WTC11 (cell line): ENCODE measurements at regions not wholly inside any gene's neighbourhood (a gene's known extent, or its start where the extent isn't known, plus 50 kb on each side); places are given as distances from the start of the nearest gene placed in this dataset.

Experiments
- ATAC-seq: fragments of 200-7000 bp; cut with Tn5 transposase; 2 replicates; pipeline ENCODE4 v1.10.0; 2021; ENCODE audit warnings: mild to moderate bottlenecking, moderate library complexity
- CTCF ChIA-PET: fragments of 300-600 bp; sonication (Branson Sonifier 250); formaldehyde crosslinking; loops from one replicate; lab custom pipeline; 2021; ENCODE audit warnings: antibody characterized with exemption; lab: Charles Lee
- POLR2A ChIA-PET: fragments of 350-600 bp; sonication (Branson Sonifier 250); formaldehyde crosslinking; loops from one replicate; lab custom pipeline; 2021; ENCODE audit warnings: antibody characterized with exemption; lab: Charles Lee
- DNase-seq: peaks from one replicate; pipeline ENCODE4 v3.0.0; 2021; ENCODE audit warnings: low spot score
- H3K27ac Mint-ChIP-seq: 2 replicates; pipeline ENCODE4 v1.8.0; 2021; ENCODE audit warnings: mixed read lengths
- H3K27me3 Mint-ChIP-seq: 2 replicates; pipeline ENCODE4 v1.8.0; 2021; ENCODE audit warnings: low read depth, mild to moderate bottlenecking, moderate library complexity, mixed read lengths
- H3K36me3 Mint-ChIP-seq: 2 replicates; pipeline ENCODE4 v1.8.0; 2021; ENCODE audit warnings: mixed read lengths
- H3K4me1 Mint-ChIP-seq: 2 replicates; pipeline ENCODE4 v1.8.0; 2022; ENCODE audit warnings: mixed read lengths
- H3K4me3 Mint-ChIP-seq: 2 replicates; pipeline ENCODE4 v1.8.0; 2021; ENCODE audit warnings: mild to moderate bottlenecking, moderate library complexity, mixed read lengths
- H3K9me3 Mint-ChIP-seq: 2 replicates; pipeline ENCODE4 v1.8.0; 2021; ENCODE audit warnings: mixed read lengths
- CBFB ChIP-seq: sonication (generic); formaldehyde crosslinking; IDR thresholded peaks from 2 replicates; pipeline ENCODE4 v1.8.1; 2022; ENCODE audit warnings: mild to moderate bottlenecking, low read depth, missing genetic modification reagents
- CREB1 ChIP-seq: sonication (generic); formaldehyde crosslinking; IDR thresholded peaks from 2 replicates; pipeline ENCODE4 v1.8.0; 2023; ENCODE audit warnings: mild to moderate bottlenecking, missing genetic modification reagents
- ELF4 ChIP-seq: sonication (generic); formaldehyde crosslinking; IDR thresholded peaks from 2 replicates; pipeline ENCODE4 v1.8.1; 2022; ENCODE audit warnings: low read depth, mild to moderate bottlenecking, moderate library complexity, missing genetic modification reagents
- FOXP1 ChIP-seq: sonication (generic); formaldehyde crosslinking; IDR thresholded peaks from 2 replicates; pipeline ENCODE4 v1.8.0; 2022; ENCODE audit warnings: missing genetic modification reagents, mild to moderate bottlenecking, moderate library complexity, borderline replicate concordance
- GTF2I ChIP-seq: fragments of 250-450 bp; sonication (Bioruptor Pico); conservative IDR thresholded peaks from 2 replicates; pipeline ENCODE4 v1.4.0; 2021; ENCODE audit warnings: mild to moderate bottlenecking
- MXD4 ChIP-seq: fragments of 250-450 bp; sonication (Bioruptor Pico); IDR thresholded peaks from 2 replicates; pipeline ENCODE4 v1.8.0; 2021; ENCODE audit warnings: mild to moderate bottlenecking, moderate library complexity, borderline replicate concordance
- MYBL2 ChIP-seq: sonication (generic); formaldehyde crosslinking; IDR thresholded peaks from 2 replicates; pipeline ENCODE4 v1.8.1; 2023; ENCODE audit warnings: mild to moderate bottlenecking, moderate library complexity, missing genetic modification reagents
- NFYB ChIP-seq: sonication (generic); formaldehyde crosslinking; conservative IDR thresholded peaks from 2 replicates; pipeline ENCODE4 v1.8.0; 2022; ENCODE audit warnings: low read depth, missing genetic modification reagents
- PRRX2 ChIP-seq: fragments of 250-450 bp; sonication (Bioruptor Pico); IDR thresholded peaks from 2 replicates; pipeline ENCODE4 v1.8.0; 2021; ENCODE audit warnings: mild to moderate bottlenecking
- SMAD3 ChIP-seq: sonication (generic); formaldehyde crosslinking; IDR thresholded peaks from 2 replicates; pipeline ENCODE4 v1.8.0; 2022; ENCODE audit warnings: missing genetic modification reagents, mild to moderate bottlenecking, borderline replicate concordance
- SP1 ChIP-seq: sonication (generic); formaldehyde crosslinking; conservative IDR thresholded peaks from 2 replicates; pipeline ENCODE4 v1.8.1; 2022; ENCODE audit warnings: missing genetic modification reagents
- TP53 ChIP-seq: sonication (generic); formaldehyde crosslinking; IDR thresholded peaks from 2 replicates; pipeline ENCODE4 v1.8.1; 2023; ENCODE audit warnings: mild to moderate bottlenecking, missing genetic modification reagents
- ZBTB21 ChIP-seq: sonication (generic); formaldehyde crosslinking; IDR thresholded peaks from 2 replicates; pipeline ENCODE4 v1.8.1; 2023; ENCODE audit warnings: mild to moderate bottlenecking, missing genetic modification reagents, borderline replicate concordance
- ZNF121 ChIP-seq: sonication (generic); formaldehyde crosslinking; IDR thresholded peaks from 2 replicates; pipeline ENCODE4 v1.8.0; 2023; ENCODE audit warnings: missing genetic modification reagents
- ZNF219 ChIP-seq: sonication (generic); formaldehyde crosslinking; IDR thresholded peaks from 2 replicates; pipeline ENCODE4 v1.8.0; 2023; ENCODE audit warnings: missing genetic modification reagents, mild to moderate bottlenecking, borderline replicate concordance
- ZNF232 ChIP-seq: sonication (generic); formaldehyde crosslinking; IDR thresholded peaks from 2 replicates; pipeline ENCODE4 v1.8.0; 2022; ENCODE audit warnings: mild to moderate bottlenecking, missing genetic modification reagents
- ZNF671 ChIP-seq: fragments of 250-450 bp; sonication (Bioruptor Pico); IDR thresholded peaks from 2 replicates; pipeline ENCODE4 v1.8.0; 2021; ENCODE audit warnings: mild to moderate bottlenecking
- TF ChIP-seq, protein P1 (sequence below): fragments of 250-450 bp; sonication (Bioruptor Pico); IDR thresholded peaks from 2 replicates; pipeline ENCODE4 v1.9.0; 2021; ENCODE audit warnings: mild to moderate bottlenecking
- TF ChIP-seq, protein P2 (sequence below): sonication (generic); formaldehyde crosslinking; IDR thresholded peaks from 2 replicates; pipeline ENCODE4 v1.8.0; 2023; ENCODE audit warnings: missing genetic modification reagents
- TF ChIP-seq, protein P3 (sequence below): fragments of 250-450 bp; sonication (Bioruptor Pico); IDR thresholded peaks from 2 replicates; pipeline ENCODE4 v1.9.0; 2021; ENCODE audit warnings: mild to moderate bottlenecking
- TF ChIP-seq, protein P4 (sequence below): sonication (generic); formaldehyde crosslinking; IDR thresholded peaks from 2 replicates; pipeline ENCODE4 v1.8.0; 2022; ENCODE audit warnings: mild to moderate bottlenecking, missing genetic modification reagents
- TF ChIP-seq, protein P5 (sequence below): sonication (generic); formaldehyde crosslinking; IDR thresholded peaks from 2 replicates; pipeline ENCODE4 v1.8.1; 2023; ENCODE audit warnings: mild to moderate bottlenecking, missing genetic modification reagents, moderate library complexity
- TF ChIP-seq, protein P6 (sequence below): fragments of 250-450 bp; sonication (Bioruptor Pico); IDR thresholded peaks from 2 replicates; pipeline ENCODE4 v1.8.0; 2021; ENCODE audit warnings: mild to moderate bottlenecking
- TF ChIP-seq, protein P7 (sequence below): sonication (generic); formaldehyde crosslinking; IDR thresholded peaks from 2 replicates; pipeline ENCODE4 v1.8.1; 2023; ENCODE audit warnings: mild to moderate bottlenecking, missing genetic modification reagents
- TF ChIP-seq, protein P8 (sequence below): sonication (generic); formaldehyde crosslinking; conservative IDR thresholded peaks from 2 replicates; pipeline ENCODE4 v1.8.1; 2023; ENCODE audit warnings: mild to moderate bottlenecking, low read depth, missing genetic modification reagents, moderate library complexity

DNA sequence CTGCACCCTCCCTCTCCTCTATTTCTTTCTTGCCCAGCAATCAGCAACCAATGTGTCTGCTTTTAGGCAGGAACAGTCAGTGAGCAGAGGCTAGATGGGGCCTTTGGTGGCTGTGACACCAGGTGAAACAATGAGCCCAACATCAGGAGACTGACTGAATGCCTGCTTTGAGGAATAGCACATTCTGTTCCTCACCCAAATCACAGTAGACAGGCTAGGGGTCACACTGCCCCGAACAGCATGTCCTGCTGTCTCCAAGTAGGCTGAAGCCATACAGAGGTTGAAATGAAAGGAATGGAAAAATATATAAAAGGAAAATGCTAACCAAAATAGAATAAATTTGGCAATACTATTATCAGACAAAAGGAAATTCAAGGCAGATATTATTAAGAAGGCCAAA lies 122.5 kb upstream of the GDNF start:
- CTCF ChIA-PET = no interaction called here
- Mint-ChIP-seq H3K4me3 (no peak overlapping the region), H3K9me3 (peaks cover 36% of the 10 kb centered on the region), H3K27ac (no peak overlapping the region), H3K4me1 (no peaks in the 10 kb centered on the region), H3K36me3 (peaks cover 33% of the 10 kb centered on the region), H3K27me3 (peaks cover 2% of the 10 kb centered on the region; the same call in 1 of the 2 replicates)
- ATAC-seq = no peak
- POLR2A ChIA-PET = no interaction called here
- TF ChIP-seq, protein P1, sequence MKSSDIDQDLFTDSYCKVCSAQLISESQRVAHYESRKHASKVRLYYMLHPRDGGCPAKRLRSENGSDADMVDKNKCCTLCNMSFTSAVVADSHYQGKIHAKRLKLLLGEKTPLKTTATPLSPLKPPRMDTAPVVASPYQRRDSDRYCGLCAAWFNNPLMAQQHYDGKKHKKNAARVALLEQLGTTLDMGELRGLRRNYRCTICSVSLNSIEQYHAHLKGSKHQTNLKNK = no peak
- TF ChIP-seq, protein P2, sequence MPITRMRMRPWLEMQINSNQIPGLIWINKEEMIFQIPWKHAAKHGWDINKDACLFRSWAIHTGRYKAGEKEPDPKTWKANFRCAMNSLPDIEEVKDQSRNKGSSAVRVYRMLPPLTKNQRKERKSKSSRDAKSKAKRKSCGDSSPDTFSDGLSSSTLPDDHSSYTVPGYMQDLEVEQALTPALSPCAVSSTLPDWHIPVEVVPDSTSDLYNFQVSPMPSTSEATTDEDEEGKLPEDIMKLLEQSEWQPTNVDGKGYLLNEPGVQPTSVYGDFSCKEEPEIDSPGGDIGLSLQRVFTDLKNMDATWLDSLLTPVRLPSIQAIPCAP (CRISPR knock-in tag) = no peak
- TF ChIP-seq, protein P3, sequence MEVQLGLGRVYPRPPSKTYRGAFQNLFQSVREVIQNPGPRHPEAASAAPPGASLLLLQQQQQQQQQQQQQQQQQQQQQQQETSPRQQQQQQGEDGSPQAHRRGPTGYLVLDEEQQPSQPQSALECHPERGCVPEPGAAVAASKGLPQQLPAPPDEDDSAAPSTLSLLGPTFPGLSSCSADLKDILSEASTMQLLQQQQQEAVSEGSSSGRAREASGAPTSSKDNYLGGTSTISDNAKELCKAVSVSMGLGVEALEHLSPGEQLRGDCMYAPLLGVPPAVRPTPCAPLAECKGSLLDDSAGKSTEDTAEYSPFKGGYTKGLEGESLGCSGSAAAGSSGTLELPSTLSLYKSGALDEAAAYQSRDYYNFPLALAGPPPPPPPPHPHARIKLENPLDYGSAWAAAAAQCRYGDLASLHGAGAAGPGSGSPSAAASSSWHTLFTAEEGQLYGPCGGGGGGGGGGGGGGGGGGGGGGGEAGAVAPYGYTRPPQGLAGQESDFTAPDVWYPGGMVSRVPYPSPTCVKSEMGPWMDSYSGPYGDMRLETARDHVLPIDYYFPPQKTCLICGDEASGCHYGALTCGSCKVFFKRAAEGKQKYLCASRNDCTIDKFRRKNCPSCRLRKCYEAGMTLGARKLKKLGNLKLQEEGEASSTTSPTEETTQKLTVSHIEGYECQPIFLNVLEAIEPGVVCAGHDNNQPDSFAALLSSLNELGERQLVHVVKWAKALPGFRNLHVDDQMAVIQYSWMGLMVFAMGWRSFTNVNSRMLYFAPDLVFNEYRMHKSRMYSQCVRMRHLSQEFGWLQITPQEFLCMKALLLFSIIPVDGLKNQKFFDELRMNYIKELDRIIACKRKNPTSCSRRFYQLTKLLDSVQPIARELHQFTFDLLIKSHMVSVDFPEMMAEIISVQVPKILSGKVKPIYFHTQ (CRISPR knock-in tag) = no peak
- TF ChIP-seq SP1 (CRISPR knock-in tag) = no peak
- no peak for TF ChIP-seq MXD4 (CRISPR knock-in tag)
- no peak for TF ChIP-seq ZNF671 (CRISPR knock-in tag)
- TF ChIP-seq, protein P4, sequence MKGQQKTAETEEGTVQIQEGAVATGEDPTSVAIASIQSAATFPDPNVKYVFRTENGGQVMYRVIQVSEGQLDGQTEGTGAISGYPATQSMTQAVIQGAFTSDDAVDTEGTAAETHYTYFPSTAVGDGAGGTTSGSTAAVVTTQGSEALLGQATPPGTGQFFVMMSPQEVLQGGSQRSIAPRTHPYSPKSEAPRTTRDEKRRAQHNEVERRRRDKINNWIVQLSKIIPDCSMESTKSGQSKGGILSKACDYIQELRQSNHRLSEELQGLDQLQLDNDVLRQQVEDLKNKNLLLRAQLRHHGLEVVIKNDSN (CRISPR knock-in tag) = no peak
- TF ChIP-seq CBFB (CRISPR knock-in tag) = no peak
- no peak for TF ChIP-seq TP53 (CRISPR knock-in tag)
- no peak for TF ChIP-seq FOXP1 (CRISPR knock-in tag)
- no peak for TF ChIP-seq NFYB (CRISPR knock-in tag)
- TF ChIP-seq SMAD3 (CRISPR knock-in tag) = no peak
- no peak for TF ChIP-seq ELF4 (CRISPR knock-in tag)
- TF ChIP-seq, protein P5, sequence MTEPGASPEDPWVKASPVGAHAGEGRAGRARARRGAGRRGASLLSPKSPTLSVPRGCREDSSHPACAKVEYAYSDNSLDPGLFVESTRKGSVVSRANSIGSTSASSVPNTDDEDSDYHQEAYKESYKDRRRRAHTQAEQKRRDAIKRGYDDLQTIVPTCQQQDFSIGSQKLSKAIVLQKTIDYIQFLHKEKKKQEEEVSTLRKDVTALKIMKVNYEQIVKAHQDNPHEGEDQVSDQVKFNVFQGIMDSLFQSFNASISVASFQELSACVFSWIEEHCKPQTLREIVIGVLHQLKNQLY (CRISPR knock-in tag) = no peak
- no peak for TF ChIP-seq PRRX2 (CRISPR knock-in tag)
- TF ChIP-seq, protein P6, sequence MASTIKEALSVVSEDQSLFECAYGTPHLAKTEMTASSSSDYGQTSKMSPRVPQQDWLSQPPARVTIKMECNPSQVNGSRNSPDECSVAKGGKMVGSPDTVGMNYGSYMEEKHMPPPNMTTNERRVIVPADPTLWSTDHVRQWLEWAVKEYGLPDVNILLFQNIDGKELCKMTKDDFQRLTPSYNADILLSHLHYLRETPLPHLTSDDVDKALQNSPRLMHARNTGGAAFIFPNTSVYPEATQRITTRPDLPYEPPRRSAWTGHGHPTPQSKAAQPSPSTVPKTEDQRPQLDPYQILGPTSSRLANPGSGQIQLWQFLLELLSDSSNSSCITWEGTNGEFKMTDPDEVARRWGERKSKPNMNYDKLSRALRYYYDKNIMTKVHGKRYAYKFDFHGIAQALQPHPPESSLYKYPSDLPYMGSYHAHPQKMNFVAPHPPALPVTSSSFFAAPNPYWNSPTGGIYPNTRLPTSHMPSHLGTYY (CRISPR knock-in tag) = no peak
- TF ChIP-seq ZBTB21 (CRISPR knock-in tag) = no peak
- TF ChIP-seq ZNF232 = no peak
- DNase-seq = no peak

DNA sequence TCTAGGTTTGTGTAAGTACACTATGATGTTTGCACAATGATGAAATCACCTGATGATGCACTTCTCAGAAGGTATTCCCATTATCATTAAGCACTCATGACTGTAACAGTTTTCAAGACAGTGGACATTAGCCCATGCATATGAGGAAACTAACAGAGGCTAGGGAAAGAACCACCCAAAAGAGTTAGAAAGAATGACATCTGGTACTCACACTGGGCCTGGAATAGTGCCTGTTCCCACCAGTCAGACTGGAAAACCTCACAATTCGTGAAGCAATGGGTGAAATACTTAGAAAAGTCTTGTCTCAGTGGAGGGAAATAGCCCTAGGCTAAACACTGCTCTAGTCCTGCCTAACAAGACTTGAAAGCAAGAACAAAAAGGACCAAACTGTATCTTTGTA lies 117.4 kb upstream of the GDNF start:
- Mint-ChIP-seq H3K4me1 (no peaks in the 10 kb centered on the region), H3K27me3 (peaks cover 2% of the 10 kb centered on the region; the same call in 1 of the 2 replicates), H3K4me3 (no peak overlapping the region), H3K36me3 (peaks cover 33% of the 10 kb centered on the region), H3K9me3 (peaks cover 40% of the 10 kb centered on the region), H3K27ac (no peak overlapping the region)
- ATAC-seq (no peak), DNase-seq (no peak)
- ChIA-PET CTCF (no interaction called here), POLR2A (no interaction called here)
- no peak for TF ChIP-seq CREB1
- TF ChIP-seq, protein P7, sequence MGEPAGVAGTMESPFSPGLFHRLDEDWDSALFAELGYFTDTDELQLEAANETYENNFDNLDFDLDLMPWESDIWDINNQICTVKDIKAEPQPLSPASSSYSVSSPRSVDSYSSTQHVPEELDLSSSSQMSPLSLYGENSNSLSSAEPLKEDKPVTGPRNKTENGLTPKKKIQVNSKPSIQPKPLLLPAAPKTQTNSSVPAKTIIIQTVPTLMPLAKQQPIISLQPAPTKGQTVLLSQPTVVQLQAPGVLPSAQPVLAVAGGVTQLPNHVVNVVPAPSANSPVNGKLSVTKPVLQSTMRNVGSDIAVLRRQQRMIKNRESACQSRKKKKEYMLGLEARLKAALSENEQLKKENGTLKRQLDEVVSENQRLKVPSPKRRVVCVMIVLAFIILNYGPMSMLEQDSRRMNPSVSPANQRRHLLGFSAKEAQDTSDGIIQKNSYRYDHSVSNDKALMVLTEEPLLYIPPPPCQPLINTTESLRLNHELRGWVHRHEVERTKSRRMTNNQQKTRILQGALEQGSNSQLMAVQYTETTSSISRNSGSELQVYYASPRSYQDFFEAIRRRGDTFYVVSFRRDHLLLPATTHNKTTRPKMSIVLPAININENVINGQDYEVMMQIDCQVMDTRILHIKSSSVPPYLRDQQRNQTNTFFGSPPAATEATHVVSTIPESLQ = no peak
- TF ChIP-seq MYBL2 (CRISPR knock-in tag) = no peak
- no peak for TF ChIP-seq ZNF219
- TF ChIP-seq, protein P8, sequence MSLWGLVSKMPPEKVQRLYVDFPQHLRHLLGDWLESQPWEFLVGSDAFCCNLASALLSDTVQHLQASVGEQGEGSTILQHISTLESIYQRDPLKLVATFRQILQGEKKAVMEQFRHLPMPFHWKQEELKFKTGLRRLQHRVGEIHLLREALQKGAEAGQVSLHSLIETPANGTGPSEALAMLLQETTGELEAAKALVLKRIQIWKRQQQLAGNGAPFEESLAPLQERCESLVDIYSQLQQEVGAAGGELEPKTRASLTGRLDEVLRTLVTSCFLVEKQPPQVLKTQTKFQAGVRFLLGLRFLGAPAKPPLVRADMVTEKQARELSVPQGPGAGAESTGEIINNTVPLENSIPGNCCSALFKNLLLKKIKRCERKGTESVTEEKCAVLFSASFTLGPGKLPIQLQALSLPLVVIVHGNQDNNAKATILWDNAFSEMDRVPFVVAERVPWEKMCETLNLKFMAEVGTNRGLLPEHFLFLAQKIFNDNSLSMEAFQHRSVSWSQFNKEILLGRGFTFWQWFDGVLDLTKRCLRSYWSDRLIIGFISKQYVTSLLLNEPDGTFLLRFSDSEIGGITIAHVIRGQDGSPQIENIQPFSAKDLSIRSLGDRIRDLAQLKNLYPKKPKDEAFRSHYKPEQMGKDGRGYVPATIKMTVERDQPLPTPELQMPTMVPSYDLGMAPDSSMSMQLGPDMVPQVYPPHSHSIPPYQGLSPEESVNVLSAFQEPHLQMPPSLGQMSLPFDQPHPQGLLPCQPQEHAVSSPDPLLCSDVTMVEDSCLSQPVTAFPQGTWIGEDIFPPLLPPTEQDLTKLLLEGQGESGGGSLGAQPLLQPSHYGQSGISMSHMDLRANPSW (CRISPR knock-in tag) = no peak
- no peak for TF ChIP-seq ZNF121 (CRISPR knock-in tag)
- no peak for TF ChIP-seq GTF2I (CRISPR knock-in tag)
